ENCODE measurements at regions not wholly inside any gene's neighbourhood (a gene's known extent, or its start where the extent isn't known, plus 50 kb on each side); places are given as distances from the start of the nearest gene placed in this dataset.

DNA sequence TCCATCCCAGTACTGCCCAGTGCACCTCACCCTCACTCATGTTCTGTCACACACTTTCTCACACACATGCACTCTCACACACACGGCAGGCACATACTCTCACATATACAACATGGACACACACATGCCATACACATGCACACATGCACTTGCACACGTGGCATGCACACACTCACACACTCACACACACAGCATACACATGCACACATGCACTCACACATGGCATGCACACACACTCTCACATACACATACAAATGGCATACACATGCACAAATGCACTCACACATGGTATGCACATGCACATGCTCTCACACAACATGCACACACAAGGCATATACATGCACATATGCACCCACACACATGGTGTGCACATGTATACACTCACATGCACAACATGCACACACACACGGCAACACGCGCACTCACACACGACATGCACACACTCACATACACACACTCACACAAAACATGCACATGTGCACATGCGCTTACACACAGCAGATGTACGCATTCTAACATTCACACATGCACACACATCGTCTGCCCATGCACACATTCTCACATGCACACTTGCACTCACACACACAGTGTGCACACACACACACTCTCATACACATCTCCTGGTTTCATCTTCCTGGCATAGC is 131.7 kb upstream of the THBS2 start:
- no peak for TF ChIP-seq POLR2A (IDR thresholded peaks at IDR 0.05; ENCODE audit: low read length)
- no peak for TF ChIP-seq GATA1 (IDR thresholded peaks at IDR 0.05; ENCODE audit: low read depth, low read length)
